ENCODE measurements at regions not wholly inside any gene's neighbourhood (a gene's known extent, or its start where the extent isn't known, plus 50 kb on each side); places are given as distances from the start of the nearest gene placed in this dataset.

- TF ChIP-seq CTCF (IDR thresholded peaks at IDR 0.05; ENCODE audit: control extremely low read depth in 1 of 3, insufficient read depth in 1 of 3, low read depth in 1 of 3, low read length in 3 of 3) (no peak), TBP (IDR thresholded peaks at IDR 0.05; ENCODE audit: low read depth, low read length) (no peak), PHF8 (conservative IDR thresholded peaks at IDR 0.05; ENCODE audit: low read depth, low read length) (no peak), HDAC2 (IDR thresholded peaks at IDR 0.05; ENCODE audit: borderline replicate concordance in 1 of 2, low read depth in 2 of 2, low read length in 2 of 2) (no peak), TAF7 (optimal IDR thresholded peaks at IDR 0.05; ENCODE audit: borderline replicate concordance, low read depth, low read length) (no peak), SP1 (IDR thresholded peaks at IDR 0.05; ENCODE audit: low read depth, low read length) (no peak), SIN3A (conservative IDR thresholded peaks at IDR 0.05 in 1 of 2, IDR thresholded peaks at IDR 0.05 in 1 of 2; ENCODE audit: low read depth in 1 of 2, low read length in 2 of 2) (no peak)
Observed at GRCh38 chr6:40900791-40901190, 138.2 kb downstream of the UNC5CL start (continued).
